ENCODE measurements at regions not wholly inside any gene's neighbourhood (a gene's known extent, or its start where the extent isn't known, plus 50 kb on each side); places are given as distances from the start of the nearest gene placed in this dataset.
"Not testable (repeated sequence)": the region's sequence is repeated elsewhere in the genome, so short reads cannot be mapped to it uniquely, and the experiment has no call there.

- DNase-seq, result no peak
Measured at GRCh38 chr5:72692231-72692637, 124.2 kb upstream of the TNPO1 start.

DNA sequence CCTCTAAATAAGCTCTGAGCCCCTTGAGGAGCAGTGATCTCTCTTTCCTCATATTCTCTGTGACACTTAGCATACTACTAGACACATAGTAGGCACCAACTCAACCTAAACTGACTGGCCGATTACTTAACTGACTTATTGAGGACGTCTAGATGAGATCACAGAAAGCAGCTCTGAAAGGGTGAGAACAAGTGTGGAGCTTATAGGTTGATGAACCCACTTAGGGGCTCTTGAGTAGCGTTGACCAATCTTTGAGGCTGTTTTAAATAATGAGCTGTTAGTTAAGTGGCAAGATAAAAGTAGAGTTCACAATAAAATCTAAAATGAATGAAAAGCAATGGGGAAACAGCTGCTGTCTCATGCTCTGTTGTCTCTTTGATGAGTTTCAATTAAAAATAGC, 124.7 kb upstream of the TNPO1 start:
- DNase-seq, result no peak

DNA sequence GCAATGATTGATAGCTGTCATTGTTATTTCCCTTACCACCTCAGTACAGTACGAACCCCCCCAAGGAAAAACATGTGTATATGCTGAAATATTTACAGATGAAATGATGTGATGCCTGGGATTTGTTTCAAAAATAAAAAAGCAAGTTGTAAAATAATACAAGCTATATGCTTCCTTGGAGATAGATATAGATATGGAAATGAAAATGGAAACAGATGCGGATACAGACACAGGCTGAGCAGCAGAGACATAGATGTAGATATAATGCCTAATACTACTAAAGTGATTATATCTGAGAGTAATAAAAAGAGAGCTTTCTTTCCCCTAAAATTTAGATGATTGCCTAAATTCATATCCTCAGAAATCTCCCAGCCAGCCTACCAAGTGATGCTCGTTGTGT, 127.5 kb upstream of the TNPO1 start:
- no peak for DNase-seq

DNA sequence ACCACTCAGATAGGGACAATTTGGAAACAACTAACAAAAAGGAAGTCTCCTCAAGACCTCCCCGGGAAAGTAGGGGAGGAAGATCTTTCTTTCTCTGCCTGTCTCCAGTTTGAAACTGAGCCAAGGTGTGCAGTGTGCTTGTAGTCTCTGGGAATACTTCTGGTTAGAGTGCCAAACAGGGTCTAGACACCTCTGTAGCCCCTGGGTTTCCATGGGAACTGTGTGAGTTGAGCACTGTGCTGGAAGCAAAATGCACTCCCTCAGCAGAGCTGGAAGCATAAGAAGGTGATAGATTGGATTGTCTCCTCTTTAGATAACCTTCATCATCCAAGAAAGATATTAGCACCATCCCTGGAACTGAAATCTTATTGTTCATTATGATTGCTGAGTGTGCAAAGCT, 129.2 kb upstream of the TNPO1 start:
- no peak for DNase-seq

- no peak for DNase-seq
Measured at GRCh38 chr5:72682561-72682960, 133.9 kb upstream of the TNPO1 start.

- no peak for DNase-seq
Measured at GRCh38 chr5:72681781-72682180, 134.7 kb upstream of the TNPO1 start.

DNA sequence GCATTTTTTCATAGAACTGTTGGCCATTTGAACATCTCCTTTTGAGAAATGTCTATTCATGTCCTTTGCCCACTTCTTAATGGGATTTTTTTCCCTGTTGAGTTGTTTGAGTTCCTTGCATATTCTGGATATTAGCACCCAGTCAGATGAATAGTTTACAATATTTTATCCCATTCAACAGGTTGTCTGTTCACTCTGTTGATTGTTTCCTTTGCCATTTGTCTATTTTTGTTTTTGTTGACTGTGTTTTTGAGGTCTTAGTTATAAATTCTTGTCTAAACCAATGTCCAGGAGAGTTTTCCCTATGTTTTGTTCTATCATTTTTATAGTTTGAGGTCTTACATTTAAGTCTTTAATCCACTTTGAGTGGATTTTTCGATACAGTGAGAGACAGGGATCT, 139.0 kb upstream of the TNPO1 start:
- no peak for DNase-seq

- DNase-seq, result not testable (repeated sequence)
Measured at GRCh38 chr5:72676831-72677230, 139.6 kb upstream of the TNPO1 start.

DNA sequence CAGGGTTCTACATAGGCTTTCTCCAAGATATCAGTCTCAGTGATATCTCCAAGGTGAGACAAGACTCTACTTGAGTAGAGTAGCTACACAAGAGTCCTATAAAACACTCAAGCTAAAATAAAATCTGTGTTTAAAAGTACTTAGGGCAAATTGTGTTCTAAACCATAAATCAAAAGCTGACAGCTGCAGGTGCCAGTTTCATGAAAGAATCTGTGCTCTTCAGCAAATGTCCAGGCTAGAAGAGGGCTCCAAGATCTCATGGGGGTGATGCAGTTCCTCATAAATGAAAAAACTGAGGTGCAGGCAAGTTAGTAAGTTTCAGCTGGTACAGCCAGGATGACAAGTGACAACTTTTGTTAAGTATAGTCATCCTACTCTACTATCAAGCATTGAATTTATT, 142.8 kb upstream of the TNPO1 start:
- DNase-seq, result no peak

DNA sequence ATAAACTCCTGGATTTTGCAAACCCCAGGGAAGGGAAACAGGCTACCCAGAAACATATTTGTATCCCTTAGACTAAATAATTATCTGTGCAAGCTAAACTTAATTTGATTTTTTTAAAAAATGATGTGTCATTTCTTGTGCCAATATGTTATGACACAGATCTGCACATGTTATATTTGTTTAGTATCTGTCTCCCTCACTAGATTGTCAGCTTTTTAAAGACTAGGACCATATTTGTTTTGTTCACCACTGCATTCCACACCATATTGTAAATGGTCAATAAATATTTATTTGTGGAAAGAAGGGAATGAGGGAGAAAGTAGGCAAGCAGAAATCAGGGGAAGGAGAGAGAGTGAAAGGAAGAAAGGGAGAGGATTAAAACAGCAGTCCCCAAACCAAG, 143.3 kb upstream of the TNPO1 start:
- DNase-seq, result no peak

DNA sequence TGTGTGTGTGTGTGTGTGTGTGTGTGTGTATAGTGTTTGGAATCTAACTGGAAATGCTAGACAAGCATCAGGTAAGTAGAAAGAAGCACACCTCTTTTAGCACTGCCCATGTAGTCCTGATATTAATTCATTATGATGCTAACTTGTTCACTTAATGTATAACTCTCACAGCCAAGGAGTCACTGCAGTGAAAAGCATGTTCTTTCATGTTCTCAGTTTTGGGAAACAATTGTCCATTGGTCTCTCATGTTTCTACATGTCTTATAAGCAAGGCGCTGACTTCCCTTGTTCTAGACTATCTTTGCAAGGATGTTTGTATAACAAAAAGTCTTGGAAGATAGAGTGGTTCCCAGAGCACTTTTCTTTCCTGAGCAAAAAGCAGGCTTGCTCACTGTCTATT, 148.8 kb upstream of the TNPO1 start:
- no peak for DNase-seq

DNA sequence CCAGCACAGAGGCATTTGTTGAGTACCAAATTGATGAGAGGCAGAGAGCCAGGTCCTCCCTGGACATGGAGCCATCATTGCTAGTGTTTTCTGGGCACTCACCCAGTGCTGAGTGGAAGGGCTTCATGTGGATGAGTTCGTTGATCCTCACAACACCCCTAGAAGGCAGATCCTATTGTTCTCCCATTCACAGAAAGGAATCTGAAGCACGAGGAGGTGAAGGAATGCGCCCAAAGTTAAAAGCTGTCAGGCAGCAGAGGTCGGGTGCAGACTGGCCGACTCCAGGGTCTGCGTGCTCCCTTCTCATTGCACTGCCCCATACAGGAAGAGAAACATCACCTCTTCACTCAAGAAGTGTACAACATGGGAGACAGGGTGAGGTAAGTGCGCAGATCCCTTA, 153.5 kb upstream of the TNPO1 start:
- DNase-seq, result no peak

GRCh38 chr5:72662305-72662704, 154.2 kb upstream of the TNPO1 start:
- DNase-seq, result no peak

- no peak for DNase-seq
Measured at GRCh38 chr5:72661405-72661804, 154.2 kb upstream of the ZNF366 start.

GRCh38 chr5:72659726-72660125, 152.5 kb upstream of the ZNF366 start:
- DNase-seq, result no peak

- no peak for DNase-seq
Measured at GRCh38 chr5:72658761-72659540, 151.7 kb upstream of the ZNF366 start.

DNA sequence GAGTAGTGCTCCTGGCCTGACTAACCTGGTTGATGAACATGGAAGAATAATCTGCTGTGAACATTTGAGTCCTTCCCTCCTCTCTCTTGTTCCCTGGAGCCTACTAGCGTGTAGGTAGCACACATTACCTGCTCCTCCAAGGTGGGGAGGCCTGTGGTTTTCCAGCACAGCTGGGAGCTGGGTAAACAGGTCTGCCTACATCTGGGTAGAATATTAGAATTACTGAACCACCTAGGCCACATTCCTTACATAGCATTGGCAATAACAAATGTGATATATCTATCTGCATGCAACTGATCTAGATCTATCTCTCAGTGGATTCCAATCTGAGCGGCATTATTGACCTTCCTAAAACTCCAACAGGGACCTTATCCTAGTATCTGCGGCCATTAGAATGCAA, 151.0 kb upstream of the ZNF366 start:
- no peak for DNase-seq

DNA sequence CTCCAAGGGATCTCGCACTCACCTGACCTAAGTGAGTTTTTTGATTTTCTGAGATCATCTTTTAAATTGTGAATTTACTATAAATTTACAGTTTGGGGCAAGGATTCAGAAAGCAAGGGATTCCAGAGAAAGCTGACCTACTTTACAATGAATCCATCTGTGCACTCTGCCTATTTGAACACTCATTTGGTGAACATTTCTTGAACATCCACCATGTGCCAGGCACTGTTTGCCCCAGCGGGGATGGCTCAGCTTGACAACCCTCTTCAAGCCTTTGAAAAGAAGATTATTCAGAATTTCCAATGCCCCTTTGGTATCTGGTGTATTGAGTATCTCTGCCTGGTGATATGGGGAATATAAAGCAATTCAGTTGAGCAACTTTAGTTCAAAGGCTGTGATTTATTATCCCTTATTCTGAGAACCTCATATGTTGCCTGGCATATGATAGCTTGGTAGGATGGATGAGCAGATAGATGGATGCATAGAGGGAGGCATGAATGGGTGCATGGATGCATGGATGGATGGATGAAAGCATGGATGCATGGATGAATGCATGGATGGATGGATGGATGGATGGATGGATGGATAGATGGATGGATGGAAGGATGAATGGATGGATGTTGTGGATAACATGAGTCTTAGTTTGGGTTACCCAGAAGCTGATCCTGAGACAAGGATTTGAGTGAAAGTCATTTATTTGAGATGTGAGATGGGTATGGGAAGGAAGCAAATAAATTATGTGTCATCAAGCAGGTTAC, 149.7 kb upstream of the ZNF366 start:
- no peak for DNase-seq

DNA sequence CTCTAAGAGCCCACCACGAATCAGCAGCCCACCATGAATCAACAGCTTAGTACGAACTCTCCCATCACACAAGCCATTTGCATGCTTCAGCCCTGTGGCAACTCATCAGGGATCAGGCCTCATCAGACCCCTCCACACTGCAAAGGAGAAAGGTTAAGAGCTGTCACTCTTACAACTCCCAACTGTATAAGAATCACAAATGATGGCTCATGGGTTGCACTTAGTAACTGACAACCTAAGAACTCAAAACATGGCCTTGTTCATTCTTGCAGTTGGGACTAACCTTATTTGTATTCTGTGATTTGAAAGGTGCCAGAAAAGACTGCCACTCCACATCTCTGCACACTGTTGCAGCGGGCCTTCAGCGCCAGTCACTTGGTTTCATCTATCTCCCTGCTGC, 149.1 kb upstream of the ZNF366 start:
- DNase-seq, result no peak

DNA sequence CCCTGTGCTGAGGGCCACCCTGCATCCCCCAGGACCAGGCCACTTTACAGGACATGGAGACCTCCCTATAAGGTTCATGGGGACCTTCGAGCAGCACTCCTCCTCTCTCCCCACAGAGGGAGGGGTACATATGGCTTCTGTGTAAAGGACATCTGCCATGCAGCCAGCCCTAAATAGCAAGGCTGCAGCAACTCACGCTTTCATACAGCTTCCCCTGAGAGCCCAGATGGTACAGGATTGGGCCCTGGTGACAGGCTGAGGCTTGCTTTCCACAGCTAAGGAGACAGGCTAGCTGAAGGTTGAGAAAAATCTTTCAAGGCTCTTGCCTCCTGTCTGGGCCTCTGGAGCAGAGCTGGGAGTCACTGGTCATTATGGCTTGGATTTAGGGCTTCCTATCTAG, 147.0 kb upstream of the ZNF366 start:
- no peak for DNase-seq

DNA sequence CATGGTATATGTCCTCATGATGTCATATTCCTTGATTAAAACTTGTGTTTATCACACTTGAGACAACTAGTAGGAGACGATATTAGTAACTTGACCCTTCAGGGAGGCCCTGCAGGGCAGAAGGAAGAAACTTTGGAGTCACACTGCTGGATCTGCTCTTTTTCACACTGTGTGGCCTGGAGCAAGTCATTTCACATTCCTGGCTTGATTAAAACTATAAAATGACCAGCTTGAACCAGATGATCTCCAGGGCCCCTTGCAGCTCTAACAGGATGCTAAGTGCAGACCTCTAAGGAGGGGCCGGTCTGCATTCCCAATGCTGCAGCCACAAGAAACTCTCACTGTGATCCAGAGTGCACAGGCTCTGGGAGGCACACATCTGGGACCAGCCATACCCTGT, 146.4 kb upstream of the ZNF366 start:
- DNase-seq, result no peak

DNA sequence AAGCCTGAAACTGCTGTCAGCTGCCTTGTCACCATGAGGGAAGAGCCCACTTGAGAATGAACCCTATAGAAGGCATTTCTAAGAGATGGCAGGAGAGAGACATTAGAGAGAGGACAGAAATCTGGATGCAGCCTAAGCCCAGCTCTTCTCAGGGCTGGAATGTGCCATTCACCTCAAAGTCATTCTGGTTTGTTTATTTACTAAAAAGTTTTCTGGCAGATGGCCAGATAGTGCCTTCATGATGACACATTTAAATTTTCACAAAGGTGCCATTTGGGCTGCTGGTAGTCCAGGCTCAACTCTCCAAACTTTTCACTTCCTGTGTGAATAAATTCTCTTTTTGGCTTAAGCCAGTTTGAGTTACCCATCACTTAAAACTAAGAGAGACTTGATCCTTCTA, 144.6 kb upstream of the ZNF366 start:
- DNase-seq, result no peak

DNA sequence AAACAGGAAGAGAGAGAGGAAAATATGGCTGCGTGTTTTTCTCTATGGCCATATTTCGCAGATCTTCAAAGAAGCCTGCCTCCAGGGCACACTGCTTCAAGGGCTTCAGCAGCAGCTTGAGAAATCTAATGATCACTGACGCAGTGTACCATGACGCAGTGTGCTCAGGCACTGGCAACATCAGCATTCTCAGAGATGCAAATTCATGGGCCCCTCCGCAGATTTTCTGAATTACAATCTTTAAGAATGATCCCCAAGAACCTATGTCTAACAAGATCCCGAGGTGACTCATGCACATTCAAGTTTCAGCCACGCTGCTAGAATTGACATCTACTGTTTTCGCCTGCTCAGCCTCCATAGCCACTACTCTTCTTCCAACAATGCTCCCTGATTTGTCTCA, 143.9 kb upstream of the ZNF366 start:
- DNase-seq, result no peak

DNA sequence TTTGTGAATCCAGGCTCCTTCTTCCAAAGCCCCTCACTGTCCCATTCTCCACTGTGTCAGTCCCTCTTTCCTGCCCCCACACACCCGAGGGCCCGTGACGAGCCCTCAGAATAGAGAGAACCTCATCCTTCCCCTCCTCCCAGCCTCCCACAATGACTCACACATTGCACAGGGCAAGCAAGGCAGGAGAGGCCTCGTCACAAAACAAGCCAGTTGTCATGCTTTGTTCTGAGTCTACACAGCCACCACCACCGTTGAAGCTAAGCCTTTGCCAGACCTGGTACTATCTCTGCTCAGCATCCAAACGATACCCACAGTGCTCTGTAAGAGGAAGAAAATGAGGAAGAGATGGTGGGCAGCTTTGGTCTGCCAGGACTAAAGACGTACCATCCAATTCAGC, 142.2 kb upstream of the ZNF366 start:
- DNase-seq, result no peak

DNA sequence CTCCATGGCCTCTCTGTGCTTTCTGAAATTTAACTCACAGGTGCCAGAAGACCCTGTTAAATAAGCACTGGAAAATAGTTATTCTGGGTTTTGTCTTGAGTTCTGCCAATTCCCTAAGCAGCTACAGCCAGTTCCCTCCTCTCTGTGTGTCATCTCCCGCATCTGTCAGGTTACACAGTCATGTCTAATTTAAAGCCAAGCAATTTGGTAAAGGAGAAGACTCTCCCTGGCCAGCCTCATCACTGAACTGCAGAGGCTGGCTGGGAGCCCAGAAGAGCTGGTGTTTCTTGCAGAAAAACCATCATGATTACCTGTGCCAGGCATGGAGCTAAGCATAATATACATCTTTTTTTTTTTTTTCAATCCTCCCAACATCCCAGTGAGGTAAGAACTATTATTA, 141.3 kb upstream of the ZNF366 start:
- DNase-seq, result no peak
